GDM1 (cell line): ENCODE measurements at regions not wholly inside any gene's neighbourhood (a gene's known extent, or its start where the extent isn't known, plus 50 kb on each side); places are given as distances from the start of the nearest gene placed in this dataset.
"Not testable (repeated sequence)": the region's sequence is repeated elsewhere in the genome, so short reads cannot be mapped to it uniquely, and the experiment has no call there.

Experiments used
- DNase-seq: peaks from one replicate; lab custom pipeline; 2025; lab: John Stamatoyannopoulos, UW

- DNase-seq: no peak
These were observed 1114.4 kb downstream of the SLC16A7 start for GRCh38 chr12:60710246-60710645.

DNA sequence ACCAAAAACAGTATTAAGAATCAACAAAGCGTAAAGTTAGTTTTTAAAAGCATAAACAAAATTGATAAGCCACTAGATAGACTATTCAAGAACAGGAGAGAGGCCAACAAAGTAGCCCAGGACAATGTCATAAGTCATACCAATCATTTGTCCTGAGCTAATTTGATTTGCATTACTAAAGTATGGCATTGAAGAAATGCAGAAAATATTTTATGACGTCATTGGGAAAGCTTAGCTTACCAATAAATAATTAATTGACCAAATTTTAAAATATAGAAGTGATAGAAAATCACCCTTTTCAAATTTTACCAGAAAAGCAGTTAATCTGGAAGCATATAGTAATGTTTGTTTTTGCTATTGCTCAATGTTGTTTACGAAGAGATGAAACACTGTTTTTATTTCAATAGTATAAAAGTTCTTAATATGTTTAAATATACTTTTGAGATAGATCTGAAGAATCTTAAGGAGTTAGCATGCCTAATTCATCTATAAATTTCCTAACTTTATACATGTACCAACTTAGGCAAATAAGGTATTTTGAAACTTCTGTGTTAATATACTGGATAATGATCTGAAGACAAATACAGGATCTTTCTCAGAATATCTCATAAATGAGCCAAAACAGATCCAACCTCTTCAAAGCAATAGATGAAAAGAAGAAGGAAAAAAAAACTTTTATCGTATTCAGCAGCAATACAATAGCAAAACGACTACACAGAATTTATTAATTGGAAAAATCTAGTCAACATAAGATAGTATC, 1118.5 kb downstream of the SLC16A7 start:
- no peak for DNase-seq

DNA sequence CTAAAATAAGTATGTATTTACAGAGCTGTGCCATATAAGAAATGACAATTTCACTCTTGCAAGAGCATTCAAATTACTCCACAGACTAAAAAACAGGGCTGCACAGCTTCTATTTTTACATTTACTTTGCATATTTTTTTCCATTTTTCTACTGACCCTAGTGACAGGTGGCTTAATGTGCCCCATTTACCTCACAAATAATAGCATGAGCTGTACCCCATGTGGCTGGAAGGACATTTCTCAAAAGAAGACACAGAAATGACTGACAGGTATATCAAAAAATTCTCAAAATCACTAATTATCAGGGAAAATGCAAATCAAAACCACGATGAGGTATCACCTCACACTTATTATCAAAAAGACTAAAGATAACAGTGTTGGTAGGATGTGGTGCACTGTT, 1128.6 kb downstream of the SLC16A7 start:
- no peak for DNase-seq

DNA sequence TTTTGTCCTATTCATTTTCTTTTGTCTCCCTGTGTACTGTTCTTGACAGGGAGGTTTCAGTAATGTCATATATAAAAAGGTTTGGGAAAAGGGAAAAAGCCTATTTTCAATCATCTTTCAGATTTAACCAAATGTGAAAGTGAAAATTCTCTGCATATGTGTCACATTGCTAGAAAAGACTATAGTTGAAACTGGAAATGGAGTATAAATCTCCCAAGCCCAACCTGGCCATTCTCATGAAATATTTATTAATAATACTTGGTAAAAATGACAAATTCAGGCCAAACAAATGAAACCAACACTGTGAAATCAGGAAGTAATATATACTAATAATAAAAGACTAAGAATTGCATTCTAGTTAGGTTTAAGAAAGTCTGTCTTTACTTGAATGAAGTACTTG, 1129.2 kb downstream of the SLC16A7 start:
- DNase-seq: no peak

- DNase-seq: no peak
These were observed 1156.8 kb downstream of the SLC16A7 start for GRCh38 chr12:60752589-60752988.

DNA sequence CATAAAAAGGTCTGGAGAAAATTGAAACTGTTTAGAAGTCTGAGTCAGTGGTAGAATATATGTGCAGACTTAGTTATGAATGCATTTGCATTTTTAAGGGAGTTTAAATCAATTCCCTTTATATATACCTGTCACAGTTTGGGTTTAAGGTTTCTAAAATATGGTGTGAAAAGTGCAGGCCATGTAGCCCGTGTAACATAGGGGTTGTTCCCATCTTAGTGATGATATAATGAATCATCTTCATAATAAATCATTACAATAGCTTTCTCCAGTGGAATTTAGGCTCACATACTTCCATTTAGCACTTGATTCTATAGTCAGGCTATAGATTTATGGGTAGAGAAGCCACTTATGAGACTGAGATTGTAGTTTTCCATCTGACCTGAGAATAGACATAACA, 1162.4 kb downstream of the SLC16A7 start:
- no peak for DNase-seq

DNA sequence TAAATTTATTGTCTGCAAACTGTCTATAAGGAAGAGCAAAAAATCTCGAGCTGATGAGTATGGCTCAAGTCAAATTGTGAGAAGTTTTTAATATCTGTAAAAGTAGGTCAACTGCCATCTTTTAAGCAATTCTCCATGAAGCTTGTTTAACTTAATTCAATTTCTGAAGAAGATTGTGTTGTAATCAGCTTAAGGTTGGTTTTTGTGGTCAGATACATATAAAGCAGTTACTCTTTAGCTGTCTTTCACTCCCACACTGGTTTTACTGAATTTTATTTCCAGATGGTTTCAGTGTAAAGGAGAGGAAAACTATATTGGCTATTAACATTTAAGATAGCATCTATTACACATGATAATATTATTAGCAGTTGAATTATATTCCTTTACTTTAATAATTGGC, 1165.1 kb downstream of the SLC16A7 start:
- DNase-seq: no peak

- DNase-seq: not testable (repeated sequence)
These were observed 1205.3 kb downstream of the SLC16A7 start for GRCh38 chr12:60801166-60801565.

DNA sequence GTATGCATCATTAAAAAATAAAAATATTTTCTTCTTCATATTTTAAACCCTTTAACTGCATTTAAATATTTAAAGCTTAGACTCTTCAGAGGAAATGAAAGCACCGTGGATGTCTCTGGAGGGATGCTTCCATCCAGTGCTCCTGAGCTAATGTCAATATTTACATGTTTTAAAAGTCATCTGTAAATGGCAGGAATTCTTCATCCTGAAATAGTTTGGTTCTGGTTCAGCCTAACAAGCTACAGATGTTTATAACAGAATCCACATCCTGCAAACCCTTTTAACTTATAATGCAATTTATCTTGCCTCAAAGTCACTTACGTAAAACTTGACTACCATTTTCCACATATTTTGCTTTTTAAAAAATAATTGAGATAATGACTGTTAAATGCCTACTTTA, 1207.3 kb downstream of the SLC16A7 start:
- DNase-seq: no peak

- DNase-seq: no peak
These were observed 1209.5 kb downstream of the SLC16A7 start for GRCh38 chr12:60805364-60805763.

- no peak for DNase-seq
These were observed 1224.0 kb downstream of the SLC16A7 start for GRCh38 chr12:60819794-60820193.

- DNase-seq: no peak
These were observed 1226.8 kb downstream of the SLC16A7 start for GRCh38 chr12:60822580-60822979.

- DNase-seq: no peak
These were observed 1234.6 kb downstream of the SLC16A7 start for GRCh38 chr12:60830381-60830780.

- DNase-seq: no peak
These were observed 1236.5 kb downstream of the SLC16A7 start for GRCh38 chr12:60832290-60832689.

GRCh38 chr12:60834372-60834771, 1238.5 kb downstream of the SLC16A7 start:
- DNase-seq: no peak

GRCh38 chr12:60834806-60835205, 1239.0 kb downstream of the SLC16A7 start:
- DNase-seq: no peak

DNA sequence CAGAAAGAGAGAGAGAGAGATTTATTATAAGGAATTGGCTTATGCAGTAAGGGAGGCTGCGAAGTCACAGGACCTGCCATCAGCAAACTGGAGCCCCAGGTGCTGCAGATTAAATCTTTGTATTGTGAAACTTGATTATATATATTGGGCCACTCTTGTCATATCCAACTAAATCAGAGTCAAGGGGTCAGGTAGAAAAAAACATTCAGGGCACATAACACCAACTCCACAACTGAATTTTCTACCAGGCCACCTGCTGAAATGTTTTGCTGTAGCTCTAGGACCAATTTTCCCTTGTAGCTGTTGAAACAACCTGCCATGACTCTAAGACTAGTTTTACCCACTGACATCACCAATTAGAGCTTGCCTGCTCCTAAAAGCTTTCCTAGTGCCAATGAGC, 1240.8 kb downstream of the SLC16A7 start:
- DNase-seq: no peak

DNA sequence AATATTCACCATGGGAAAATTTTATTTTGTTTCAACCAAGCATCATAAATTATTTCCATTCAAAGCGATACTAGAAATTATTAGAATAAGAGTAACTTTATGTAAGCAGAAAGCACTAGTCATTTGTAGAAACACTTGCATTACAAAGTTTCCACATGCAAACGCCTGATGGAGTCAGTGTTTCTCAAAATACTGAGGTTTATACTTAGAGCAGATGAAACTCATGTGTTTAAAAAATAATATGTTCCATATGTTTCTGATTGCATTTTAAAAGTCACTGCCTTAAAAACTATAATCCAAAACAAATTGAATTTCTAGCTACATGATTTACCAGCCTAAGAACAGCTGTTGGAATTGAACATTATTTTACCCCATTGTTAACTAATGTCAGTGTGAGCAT, 1246.4 kb downstream of the SLC16A7 start:
- no peak for DNase-seq

- DNase-seq: no peak
These were observed 1248.3 kb downstream of the SLC16A7 start for GRCh38 chr12:60844101-60844500.

- no peak for DNase-seq
These were observed 1249.0 kb downstream of the SLC16A7 start for GRCh38 chr12:60844875-60845274.

DNA sequence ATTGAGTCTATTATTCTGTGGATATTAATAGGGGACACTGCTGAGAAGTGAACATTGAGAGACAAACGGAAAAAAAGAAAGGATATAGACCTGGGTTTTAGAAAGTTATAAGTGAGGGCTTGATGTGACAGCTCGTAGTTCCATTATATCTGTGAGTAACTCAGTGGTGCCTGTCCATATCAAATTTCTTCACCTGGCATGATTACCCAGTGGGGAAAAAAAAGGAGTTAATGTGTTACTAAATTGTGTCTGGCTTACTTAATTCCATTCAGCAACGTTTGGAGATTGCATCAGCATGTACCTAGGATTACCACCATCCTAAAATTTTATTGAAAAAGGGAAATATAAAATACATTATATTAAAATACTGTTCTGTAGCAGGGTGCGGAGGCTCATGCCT, 1249.9 kb downstream of the SLC16A7 start:
- DNase-seq: no peak

DNA sequence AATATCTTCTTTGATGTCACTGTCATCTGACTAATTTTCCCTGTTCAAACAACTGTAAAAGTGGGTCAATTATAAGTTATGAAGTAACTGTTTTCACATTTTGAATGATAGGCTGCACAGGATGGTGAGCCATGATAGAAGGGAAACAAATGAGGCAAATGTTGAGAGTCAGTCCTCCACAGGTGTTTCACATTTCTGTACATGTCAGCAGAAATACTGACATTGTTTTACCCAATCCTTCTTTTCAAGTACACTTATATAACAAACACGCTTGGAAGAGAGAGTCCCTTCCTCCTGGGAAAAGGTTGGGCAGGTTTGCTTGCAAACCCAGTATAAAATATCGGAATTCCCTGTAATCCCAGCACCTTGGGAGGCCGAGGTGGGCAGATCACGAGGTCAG, 1251.5 kb downstream of the SLC16A7 start:
- DNase-seq: no peak

DNA sequence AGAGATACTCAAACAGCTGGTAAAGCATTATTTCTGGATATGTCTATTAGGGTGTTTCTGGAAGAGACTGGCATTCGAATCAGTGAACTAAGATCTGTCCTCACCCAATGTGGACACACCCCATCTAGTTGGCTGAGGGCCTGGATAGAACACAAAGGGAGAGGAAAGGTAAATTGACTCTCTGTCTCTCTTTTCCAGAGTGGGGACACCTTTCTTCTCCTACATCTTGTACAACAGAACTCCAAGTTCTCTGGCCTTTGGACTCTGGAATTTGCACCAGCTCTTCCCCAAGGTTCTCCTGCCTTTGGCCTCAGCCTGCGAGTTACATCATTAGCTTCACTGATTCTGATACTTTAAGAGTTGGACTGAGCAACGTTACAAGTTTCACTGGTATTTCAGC, 1253.9 kb downstream of the SLC16A7 start:
- no peak for DNase-seq

- DNase-seq: no peak
These were observed 1257.6 kb downstream of the SLC16A7 start for GRCh38 chr12:60853407-60853806.
